SJSA1 (cell line): ENCODE measurements at regions not wholly inside any gene's neighbourhood (a gene's known extent, or its start where the extent isn't known, plus 50 kb on each side); places are given as distances from the start of the nearest gene placed in this dataset.
A peak's percentile ranks its signal among the peaks of the same experiment; 100 is the strongest.
"Not testable (repeated sequence)": the region's sequence is repeated elsewhere in the genome, so short reads cannot be mapped to it uniquely, and the experiment has no call there.

Experiments
- DNase-seq, 2 experiments: peaks; one replicate each; pipeline ENCODE4 v3.0.0-alpha.2; 2015 to 2020; ENCODE audit warnings: low spot score in 2 of 2, low read depth in 1 of 2
- H3K27ac ChIP-seq: fragments of 250-450 bp; sonication (Bioruptor Pico); 2 replicates; pipeline ENCODE4 v1.5.1; 2020; ENCODE audit warnings: mild to moderate bottlenecking, moderate library complexity
- H3K27me3 ChIP-seq: fragments of 250-450 bp; sonication (Bioruptor Pico); replicated peaks from 2 replicates; pipeline ENCODE4 v1.5.1; 2020; ENCODE audit warnings: mild to moderate bottlenecking, moderate library complexity
- H3K36me3 ChIP-seq: fragments of 250-450 bp; sonication (Bioruptor Pico); 2 replicates; pipeline ENCODE4 v1.5.1; 2020; ENCODE audit warnings: mild to moderate bottlenecking
- H3K4me1 ChIP-seq: fragments of 250-450 bp; sonication (Bioruptor Pico); replicated peaks from 2 replicates; pipeline ENCODE4 v1.6.1; 2021; ENCODE audit warnings: mild to moderate bottlenecking
- H3K4me3 ChIP-seq: fragments of 250-450 bp; sonication (Bioruptor Pico); 2 replicates; pipeline ENCODE4 v1.5.1; 2020; ENCODE audit warnings: mild to moderate bottlenecking
- H3K9me3 ChIP-seq: fragments of 250-450 bp; sonication (Bioruptor Pico); replicated peaks from 2 replicates; pipeline ENCODE4 v1.5.1; 2020; ENCODE audit warnings: mild to moderate bottlenecking

- H3K27me3 ChIP-seq: no peaks in the 10 kb centered on the region
- peak overlapping the region; percentile 36 for H3K27ac ChIP-seq
- peak; percentile 37 to 60 for DNase-seq
- H3K4me1 ChIP-seq: peaks cover 27% of the 10 kb centered on the region
- no peaks in the 10 kb centered on the region for H3K9me3 ChIP-seq
- no peak overlapping the region for H3K4me3 ChIP-seq
- H3K36me3 ChIP-seq: no peaks in the 10 kb centered on the region
Measured at GRCh38 chrX:13376857-13377549, 57.1 kb upstream of the ATXN3L start.

DNA sequence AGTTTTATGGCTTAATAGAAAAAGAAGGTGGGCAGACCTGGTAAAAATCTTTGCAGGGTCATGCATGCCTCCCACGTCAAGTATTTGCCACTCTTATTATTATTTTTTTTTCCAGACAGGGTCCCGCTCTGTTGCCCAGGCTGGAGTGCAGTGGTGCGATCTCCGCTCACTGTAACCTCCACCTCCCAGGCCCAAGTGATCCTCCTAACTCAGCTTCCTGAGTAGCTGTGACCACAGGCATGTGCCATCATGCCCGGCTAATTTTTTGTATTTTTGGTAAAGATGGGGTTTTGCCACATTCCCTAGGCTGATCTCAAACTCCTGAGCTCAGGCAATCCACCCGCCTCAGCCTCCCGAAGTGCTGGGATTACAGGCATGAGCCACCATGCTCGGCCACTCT is 55.7 kb upstream of the ATXN3L start:
- H3K27ac ChIP-seq, DNase-seq, H3K9me3 ChIP-seq, H3K27me3 ChIP-seq, H3K36me3 ChIP-seq, H3K4me3 ChIP-seq: not testable (repeated sequence)
- H3K4me1 ChIP-seq: peaks cover 27% of the 10 kb centered on the region

DNA sequence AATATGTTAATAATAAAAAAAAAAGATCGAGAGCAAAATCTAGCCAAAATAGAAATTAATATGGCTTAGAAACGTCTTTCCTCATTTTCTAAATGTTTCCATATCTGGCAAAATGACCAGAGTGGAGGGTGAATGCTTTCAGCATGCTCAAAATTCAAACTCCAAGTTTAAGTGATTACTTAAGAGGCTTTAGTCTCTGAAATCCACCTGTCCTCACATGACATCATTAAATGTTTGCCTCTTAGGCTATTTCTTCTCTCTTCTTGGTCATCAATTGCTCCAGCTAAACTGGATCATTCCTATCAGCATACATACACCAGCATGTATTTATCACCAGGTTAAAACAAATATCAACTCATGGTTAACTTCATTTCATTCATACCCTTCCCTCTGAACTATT is 54.5 kb upstream of the ATXN3L start:
- Histone ChIP-seq H3K4me3 (no peak overlapping the region), H3K27ac (no peak overlapping the region), H3K9me3 (no peaks in the 10 kb centered on the region), H3K4me1 (peaks cover 27% of the 10 kb centered on the region), H3K36me3 (no peaks in the 10 kb centered on the region), H3K27me3 (no peaks in the 10 kb centered on the region)
- DNase-seq: no peak

DNA sequence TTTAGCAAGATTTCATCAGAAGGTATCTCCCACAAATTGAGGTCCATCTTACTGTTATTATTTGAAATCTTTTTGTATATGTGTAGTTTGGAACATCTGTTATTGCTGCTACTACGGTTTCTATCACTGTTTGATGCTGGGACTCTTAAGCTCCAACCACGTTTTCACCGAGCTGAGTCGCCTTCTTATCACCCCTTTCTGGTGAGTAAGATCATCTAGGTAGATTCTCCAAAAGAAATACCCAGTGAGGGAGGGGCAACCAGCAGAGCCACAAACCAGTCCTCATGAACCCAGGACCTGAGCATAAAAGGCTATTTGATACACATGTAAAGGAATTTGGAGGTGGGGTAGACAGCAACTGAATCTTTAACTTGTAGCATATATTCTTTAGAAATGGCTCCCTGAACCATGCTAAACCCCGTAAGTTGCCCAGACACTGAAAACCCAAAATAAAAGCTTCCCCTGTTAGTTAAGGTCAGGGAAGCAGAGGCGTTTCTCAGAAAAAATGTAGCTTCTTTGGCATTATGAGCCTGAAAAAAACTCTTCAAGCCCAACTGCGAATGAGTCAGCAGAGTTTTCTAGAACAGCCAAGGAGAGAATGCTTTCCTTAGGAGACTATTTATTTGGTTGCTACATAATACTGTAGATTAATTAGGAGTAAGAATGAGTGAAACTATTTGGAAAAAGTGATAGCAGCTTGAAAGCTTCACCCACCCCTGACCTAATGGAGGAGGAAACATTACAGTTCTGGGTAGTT is 53.8 kb upstream of the ATXN3L start:
- no peak for DNase-seq
- no peaks in the 10 kb centered on the region for H3K9me3 ChIP-seq
- H3K27ac ChIP-seq: no peak overlapping the region
- H3K27me3 ChIP-seq: no peaks in the 10 kb centered on the region
- no peak overlapping the region for H3K4me3 ChIP-seq
- peaks cover 27% of the 10 kb centered on the region for H3K4me1 ChIP-seq
- no peaks in the 10 kb centered on the region for H3K36me3 ChIP-seq

GRCh38 chrX:13373027-13373426 is 53.2 kb upstream of the ATXN3L start:
- Histone ChIP-seq H3K4me3 (no peak overlapping the region), H3K4me1 (peaks cover 27% of the 10 kb centered on the region), H3K27ac (no peak overlapping the region), H3K9me3 (no peaks in the 10 kb centered on the region), H3K27me3 (no peaks in the 10 kb centered on the region), H3K36me3 (no peaks in the 10 kb centered on the region)
- no peak for DNase-seq

- Histone ChIP-seq H3K4me3 (no peak overlapping the region), H3K27ac (no peak overlapping the region), H3K9me3 (no peaks in the 10 kb centered on the region), H3K27me3 (no peaks in the 10 kb centered on the region), H3K36me3 (no peaks in the 10 kb centered on the region), H3K4me1 (peaks cover 21% of the 10 kb centered on the region)
- DNase-seq: no peak
Measured at GRCh38 chrX:13372203-13372980, 52.5 kb upstream of the ATXN3L start.

DNA sequence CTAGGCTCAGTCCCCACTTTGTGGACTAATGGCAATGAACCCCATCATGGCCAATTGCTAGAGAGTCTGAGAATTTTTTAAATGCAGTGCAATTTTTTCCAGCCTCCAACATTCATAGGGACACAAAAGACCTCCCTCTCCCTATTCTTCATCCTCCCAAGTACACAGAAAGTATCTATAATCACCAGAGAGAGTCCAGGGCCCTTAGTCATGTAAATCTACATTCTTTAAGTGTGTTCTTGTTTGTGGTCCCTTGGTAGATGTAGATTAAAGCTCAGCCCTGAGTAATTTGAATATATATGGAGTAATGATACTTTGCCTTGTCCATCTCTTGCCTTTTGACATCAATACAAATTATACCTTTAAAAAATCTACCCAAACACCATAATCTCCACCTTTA is 51.3 kb upstream of the ATXN3L start:
- DNase-seq: no peak
- Histone ChIP-seq H3K4me1 (peaks cover 9% of the 10 kb centered on the region), H3K36me3 (no peaks in the 10 kb centered on the region), H3K9me3 (no peaks in the 10 kb centered on the region), H3K4me3 (no peak overlapping the region), H3K27ac (no peak overlapping the region), H3K27me3 (no peaks in the 10 kb centered on the region)

GRCh38 chrX:13370713-13371112 is 50.9 kb upstream of the ATXN3L start:
- Histone ChIP-seq H3K4me3 (no peak overlapping the region), H3K9me3 (no peaks in the 10 kb centered on the region), H3K4me1 (peaks cover 8% of the 10 kb centered on the region), H3K27ac (no peak overlapping the region), H3K36me3 (no peaks in the 10 kb centered on the region), H3K27me3 (no peaks in the 10 kb centered on the region)
- no peak for DNase-seq
